H9 (cell line): ENCODE measurements at regions not wholly inside any gene's neighbourhood (a gene's known extent, or its start where the extent isn't known, plus 50 kb on each side); places are given as distances from the start of the nearest gene placed in this dataset.

Source experiments
- DNase-seq: peaks from one replicate; pipeline ENCODE4 v3.0.0-alpha.2; 2017
- H2AFZ ChIP-seq: one replicate; pipeline ENCODE4 v1.6.1; 2013; ENCODE audit warnings: mild to moderate bottlenecking, low read length, control low read depth, moderate library complexity
- H2AK5ac ChIP-seq: 2 replicates; pipeline ENCODE4 v1.6.1; 2013; ENCODE audit warnings: low read length, control low read depth, mixed read lengths; ENCODE audit not compliant: insufficient read length
- H2BK120ac ChIP-seq: one replicate; pipeline ENCODE4 v1.6.1; 2013; ENCODE audit warnings: low read depth, mild to moderate bottlenecking, low read length, control low read depth, inconsistent platforms; ENCODE audit not compliant: poor library complexity, severe bottlenecking
- H2BK12ac ChIP-seq: 2 replicates; pipeline ENCODE4 v1.6.1; 2013; ENCODE audit warnings: low read length, control low read depth, mixed read lengths, low read depth; ENCODE audit not compliant: insufficient read length
- H2BK15ac ChIP-seq: 2 replicates; pipeline ENCODE4 v1.6.1; 2013; ENCODE audit warnings: low read depth, low read length, control low read depth
- H2BK20ac ChIP-seq: one replicate; pipeline ENCODE4 v1.6.1; 2013; ENCODE audit warnings: low read depth, mild to moderate bottlenecking, low read length, control low read depth, inconsistent platforms; ENCODE audit not compliant: poor library complexity, severe bottlenecking
- H2BK5ac ChIP-seq: 2 replicates; pipeline ENCODE4 v1.6.1; 2013; ENCODE audit warnings: low read length, control low read depth, mixed read lengths; ENCODE audit not compliant: insufficient read length
- H3K14ac ChIP-seq: 2 replicates; pipeline ENCODE4 v1.6.1; 2013; ENCODE audit warnings: low read length, control low read depth; ENCODE audit not compliant: insufficient read depth
- H3K18ac ChIP-seq: 2 replicates; pipeline ENCODE4 v1.6.1; 2013; ENCODE audit warnings: low read depth, mild to moderate bottlenecking, mixed read lengths, low read length, control low read depth; ENCODE audit not compliant: insufficient read length
- H3K23ac ChIP-seq: 2 replicates; pipeline ENCODE4 v1.6.1; 2013; ENCODE audit warnings: low read length, control low read depth, mixed read lengths, low read depth; ENCODE audit not compliant: insufficient read length
- H3K23me2 ChIP-seq: 2 replicates; pipeline ENCODE4 v1.6.1; 2013; ENCODE audit warnings: low read depth, mild to moderate bottlenecking, mixed read lengths, low read length, control low read depth; ENCODE audit not compliant: insufficient read length, poor library complexity, severe bottlenecking
- H3K27ac ChIP-seq: 2 replicates; pipeline ENCODE4 v1.5.1; 2013; ENCODE audit warnings: low read length, control low read depth, mixed read lengths, low read depth; ENCODE audit not compliant: insufficient read length
- H3K27me3 ChIP-seq: 2 replicates; pipeline ENCODE4 v1.6.1; 2013; ENCODE audit warnings: low read length, control low read depth, inconsistent platforms; ENCODE audit not compliant: insufficient read depth
- H3K4ac ChIP-seq: 2 replicates; pipeline ENCODE4 v1.6.1; 2013; ENCODE audit warnings: low read depth, mild to moderate bottlenecking, control low read depth, inconsistent platforms, low read length, moderate library complexity
- H3K4me1 ChIP-seq: 2 replicates; pipeline ENCODE4 v1.6.1; 2013; ENCODE audit warnings: low read length, control low read depth, inconsistent platforms; ENCODE audit not compliant: insufficient read depth
- H3K4me2 ChIP-seq: 2 replicates; pipeline ENCODE4 v1.6.1; 2013; ENCODE audit warnings: low read length, control low read depth, mixed read lengths; ENCODE audit not compliant: insufficient read length, insufficient read depth
- H3K56ac ChIP-seq: 2 replicates; pipeline ENCODE4 v1.6.1; 2013; ENCODE audit warnings: low read depth, mild to moderate bottlenecking, mixed read lengths, low read length, control low read depth; ENCODE audit not compliant: insufficient read length
- H3K79me1 ChIP-seq: 2 replicates; pipeline ENCODE4 v1.6.1; 2013; ENCODE audit warnings: low read depth, mild to moderate bottlenecking, moderate library complexity, low read length, control low read depth, inconsistent platforms; ENCODE audit not compliant: insufficient read depth, poor library complexity, severe bottlenecking
- H3K79me2 ChIP-seq: 2 replicates; pipeline ENCODE4 v1.6.1; 2013; ENCODE audit warnings: low read length, control low read depth, inconsistent platforms; ENCODE audit not compliant: insufficient read depth
- H3K9ac ChIP-seq: 2 replicates; pipeline ENCODE4 v1.6.1; 2013; ENCODE audit warnings: low read length, control low read depth, mixed read lengths; ENCODE audit not compliant: insufficient read length; ENCODE audit errors: extremely low read depth
- H3K9me3 ChIP-seq: one replicate; pipeline ENCODE4 v1.6.1; 2013; ENCODE audit warnings: low read depth, low read length, inconsistent platforms; ENCODE audit not compliant: control insufficient read depth
- H3T11ph ChIP-seq: one replicate; pipeline ENCODE4 v1.6.1; 2013; ENCODE audit warnings: mild to moderate bottlenecking, low read length, control low read depth, inconsistent platforms
- H4K20me1 ChIP-seq: one replicate; pipeline ENCODE4 v1.6.1; 2013; ENCODE audit not compliant: control insufficient read depth, insufficient read length, insufficient read depth
- H4K5ac ChIP-seq: 2 replicates; pipeline ENCODE4 v1.6.1; 2013; ENCODE audit warnings: low read depth, mild to moderate bottlenecking, mixed read lengths, low read length, control low read depth; ENCODE audit not compliant: insufficient read length
- H4K8ac ChIP-seq: replicated peaks from 2 replicates; pipeline ENCODE4 v1.6.1; 2013; ENCODE audit warnings: low read length, control low read depth, mixed read lengths, low read depth; ENCODE audit not compliant: insufficient read length
- H4K91ac ChIP-seq: 2 replicates; pipeline ENCODE4 v1.6.1; 2013; ENCODE audit warnings: low read depth, mild to moderate bottlenecking, moderate library complexity, mixed read lengths, low read length, control low read depth; ENCODE audit not compliant: insufficient read length
- H3K27ac Mint-ChIP-seq, 3 experiments: 2 replicates in 2 of 3; 3 replicates in 1 of 3; pipeline ENCODE4 v1.8.0; 2020 to 2021; ENCODE audit warnings: mixed read lengths in 3 of 3, mild to moderate bottlenecking in 1 of 3, moderate library complexity in 1 of 3
- H3K27me3 Mint-ChIP-seq: 2 replicates; pipeline ENCODE4 v1.8.0; 2021; ENCODE audit warnings: low read depth, mild to moderate bottlenecking, moderate library complexity, mixed read lengths
- H3K36me3 Mint-ChIP-seq, 3 experiments: 2 replicates in 2 of 3; 3 replicates in 1 of 3; pipeline ENCODE4 v1.8.0; 2020 to 2021; ENCODE audit warnings: low read depth in 3 of 3, mixed read lengths in 3 of 3; ENCODE audit not compliant: insufficient read depth in 1 of 3
- H3K4me1 Mint-ChIP-seq, 2 experiments: 2 replicates each; pipeline ENCODE4 v1.8.0; 2020; ENCODE audit warnings: mixed read lengths in 2 of 2
- H3K4me3 Mint-ChIP-seq, 2 experiments: 2 replicates in 1 of 2; 3 replicates in 1 of 2; pipeline ENCODE4 v1.8.0; 2020 to 2021; ENCODE audit warnings: mild to moderate bottlenecking in 2 of 2, mixed read lengths in 2 of 2, moderate library complexity in 1 of 2
- H3K9me3 Mint-ChIP-seq, 2 experiments: 2 replicates in 1 of 2; 3 replicates in 1 of 2; pipeline ENCODE4 v1.8.0; 2020; ENCODE audit warnings: mild to moderate bottlenecking in 2 of 2, mixed read lengths in 2 of 2, moderate library complexity in 1 of 2
- WGBS: extraction: QIAGEN DNeasy Blood & Tissue Kit; methylation state at CpG from one replicate; pipeline ENCODE4 v1.1.7; 2013; ENCODE audit warnings: missing lambda C conversion rate, low lambda C conversion rate, mixed read lengths; ENCODE audit not compliant: insufficient read length; ENCODE audit errors: extremely low coverage; 5-methylcytosine and 5-hydroxymethylcytosine counted together
- TF ChIP-seq, protein P1 (sequence below): fragments of 200-600 bp; sonication (generic); conservative IDR thresholded peaks from 3 replicates; pipeline ENCODE4 v1.8.0; 2021; ENCODE audit warnings: antibody characterized with exemption, mild to moderate bottlenecking

- Histone ChIP-seq H3K27me3 (no peaks in the 10 kb centered on the region; the same call in 1 of the 2 replicates), H3K9ac (no peak overlapping the region), H2BK120ac (no peak overlapping the region), H3K23ac (no peak overlapping the region), H3K27ac (no peak overlapping the region), H3K4ac (no peak overlapping the region), H3K79me1 (no peaks in the 10 kb centered on the region), H3K4me1 (no peaks in the 10 kb centered on the region), H3T11ph (no peak overlapping the region), H3K14ac (no peak overlapping the region), H2BK20ac (no peak overlapping the region), H3K23me2 (no peaks in the 10 kb centered on the region), H2BK15ac (no peak overlapping the region), H4K8ac (no peak overlapping the region), H3K18ac (no peak overlapping the region), H2BK12ac (no peak overlapping the region), H2AFZ (no peak overlapping the region), H4K91ac (no peak overlapping the region), H2AK5ac (no peak overlapping the region), H2BK5ac (no peak overlapping the region), H3K79me2 (no peaks in the 10 kb centered on the region), H3K4me2 (no peak overlapping the region), H4K20me1 (no peaks in the 10 kb centered on the region), H3K56ac (no peak overlapping the region), H4K5ac (no peak overlapping the region), H3K9me3 (no peaks in the 10 kb centered on the region)
- Mint-ChIP-seq H3K4me3 (no peak overlapping the region), H3K27me3 (peaks cover 66% of the 10 kb centered on the region), H3K9me3 (peaks cover 2 to 3% of the 10 kb centered on the region in 2 experiments; a peak in 3 of 5 replicates), H3K27ac (no peak overlapping the region), H3K36me3 (no peaks in the 10 kb centered on the region; a peak in 1 of 7 replicates), H3K4me1 (no peaks in the 10 kb centered on the region)
- no peak for DNase-seq
- WGBS: no CpG with 5 or more reads among the region's 12 CpGs
- TF ChIP-seq, protein P1, sequence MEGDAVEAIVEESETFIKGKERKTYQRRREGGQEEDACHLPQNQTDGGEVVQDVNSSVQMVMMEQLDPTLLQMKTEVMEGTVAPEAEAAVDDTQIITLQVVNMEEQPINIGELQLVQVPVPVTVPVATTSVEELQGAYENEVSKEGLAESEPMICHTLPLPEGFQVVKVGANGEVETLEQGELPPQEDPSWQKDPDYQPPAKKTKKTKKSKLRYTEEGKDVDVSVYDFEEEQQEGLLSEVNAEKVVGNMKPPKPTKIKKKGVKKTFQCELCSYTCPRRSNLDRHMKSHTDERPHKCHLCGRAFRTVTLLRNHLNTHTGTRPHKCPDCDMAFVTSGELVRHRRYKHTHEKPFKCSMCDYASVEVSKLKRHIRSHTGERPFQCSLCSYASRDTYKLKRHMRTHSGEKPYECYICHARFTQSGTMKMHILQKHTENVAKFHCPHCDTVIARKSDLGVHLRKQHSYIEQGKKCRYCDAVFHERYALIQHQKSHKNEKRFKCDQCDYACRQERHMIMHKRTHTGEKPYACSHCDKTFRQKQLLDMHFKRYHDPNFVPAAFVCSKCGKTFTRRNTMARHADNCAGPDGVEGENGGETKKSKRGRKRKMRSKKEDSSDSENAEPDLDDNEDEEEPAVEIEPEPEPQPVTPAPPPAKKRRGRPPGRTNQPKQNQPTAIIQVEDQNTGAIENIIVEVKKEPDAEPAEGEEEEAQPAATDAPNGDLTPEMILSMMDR: no peak
Measured at GRCh38 chr20:60986506-60987156, 265.4 kb upstream of the CDH4 start.
